SK-N-SH (cell line): ENCODE measurements at regions not wholly inside any gene's neighbourhood (a gene's known extent, or its start where the extent isn't known, plus 50 kb on each side); places are given as distances from the start of the nearest gene placed in this dataset.

Experiments used
- CTCF ChIA-PET: fragments of 300-600, 350-600 bp; formaldehyde crosslinking; extraction: SDS; loops from one replicate; lab custom pipeline; 2021; lab: Yijun Ruan, JAX
- POLR2A ChIA-PET: fragments of 350-600 bp; sonication (Branson Sonifier 250); formaldehyde crosslinking; extraction: SDS; loops from one replicate; lab custom pipeline; 2020; ENCODE audit warnings: antibody characterized with exemption, inconsistent platforms; lab: Yijun Ruan, JAX
- DNase-seq: peaks from one replicate; pipeline ENCODE4 v3.0.0; 2012
- H2AFZ ChIP-seq: fragments of 200-600 bp; sonication (generic); 2 replicates; pipeline ENCODE4 v1.8.1; 2016; ENCODE audit warnings: antibody characterized with exemption, mild to moderate bottlenecking, low read depth
- H3F3A ChIP-seq: fragments of 200-600 bp; sonication (generic); replicated peaks from 2 replicates; pipeline ENCODE3; 2016; ENCODE audit warnings: antibody characterized with exemption, mild to moderate bottlenecking; ENCODE audit not compliant: insufficient read depth
- H3K27ac ChIP-seq, 2 experiments: fragments of 200-500 bp in 1 of 2; fragments of 200-600 bp in 1 of 2; sonication (Bioruptor generic) in 1 of 2; sonication (generic), shearing (Covaris generic) in 1 of 2; 2 replicates each; pipeline versions ENCODE4 v1.5.1 to v1.6.1; 2014 to 2016; ENCODE audit warnings: low read depth in 2 of 2, inconsistent platforms in 1 of 2, low read length in 1 of 2, mild to moderate bottlenecking in 1 of 2, mixed read lengths in 1 of 2
- H3K27me3 ChIP-seq: fragments of 200-600 bp; sonication (generic), shearing (Covaris generic); 2 replicates; pipeline ENCODE4 v1.6.1; 2016; ENCODE audit warnings: mixed run types; ENCODE audit not compliant: insufficient read depth
- H3K36me3 ChIP-seq, 2 experiments: fragments of 200-500 bp in 1 of 2; fragments of 200-600 bp in 1 of 2; sonication (Bioruptor generic) in 1 of 2; sonication (generic) in 1 of 2; replicated peaks in 1 of 2; 2 replicates each; pipeline versions ENCODE3 to v1.5.1; 2014 to 2016; ENCODE audit warnings: low read length in 1 of 2, mild to moderate bottlenecking in 1 of 2; ENCODE audit not compliant: insufficient read depth in 2 of 2, control insufficient read depth in 1 of 2
- H3K4me1 ChIP-seq, 2 experiments: fragments of 200-500 bp in 1 of 2; fragments of 200-600 bp in 1 of 2; sonication (Bioruptor generic) in 1 of 2; sonication (generic), shearing (Covaris generic) in 1 of 2; 2 replicates each; pipeline versions ENCODE4 v1.5.1 to v1.6.1; 2014 to 2016; ENCODE audit warnings: low read depth in 1 of 2, low read length in 1 of 2, mixed run types in 1 of 2; ENCODE audit not compliant: insufficient read depth in 2 of 2, control insufficient read depth in 1 of 2
- H3K4me2 ChIP-seq: fragments of 200-600 bp; sonication (generic), shearing (Covaris generic); 2 replicates; pipeline ENCODE4 v1.6.1; 2017; ENCODE audit warnings: mixed run types
- H3K4me3 ChIP-seq, 2 experiments: fragments of 200-500 bp in 1 of 2; fragments of 200-600 bp in 1 of 2; sonication (Bioruptor generic) in 1 of 2; sonication (generic), shearing (Covaris generic) in 1 of 2; 2 replicates each; pipeline versions ENCODE4 v1.5.1 to v1.8.1; 2014 to 2016; ENCODE audit warnings: low read depth in 2 of 2, inconsistent platforms in 1 of 2, low read length in 1 of 2, mild to moderate bottlenecking in 1 of 2, mixed read lengths in 1 of 2, moderate library complexity in 1 of 2
- H3K79me2 ChIP-seq: fragments of 200-600 bp; sonication (generic); 2 replicates; pipeline ENCODE4 v1.8.1; 2017; ENCODE audit warnings: mild to moderate bottlenecking; ENCODE audit not compliant: insufficient read depth
- H3K9ac ChIP-seq: fragments of 200-600 bp; sonication (generic); 2 replicates; pipeline ENCODE4 v1.6.1; 2017; ENCODE audit warnings: mixed run types
- H3K9me2 ChIP-seq: fragments of 200-600 bp; sonication (generic); 2 replicates; pipeline ENCODE4 v1.6.1; 2017; ENCODE audit warnings: mixed run types
- H3K9me3 ChIP-seq: fragments of 200-600 bp; sonication (generic); 2 replicates; pipeline ENCODE4 v1.6.1; 2017; ENCODE audit warnings: mixed run types, mild to moderate bottlenecking, moderate library complexity
- H4K20me1 ChIP-seq: fragments of 200-600 bp; sonication (generic); 2 replicates; pipeline ENCODE4 v1.6.1; 2017; ENCODE audit warnings: mild to moderate bottlenecking, mixed run types; ENCODE audit not compliant: insufficient read depth
- CHD2 ChIP-seq: fragments of 150-350 bp; IDR thresholded peaks from 2 replicates; pipeline ENCODE4 v1.6.1; 2018; ENCODE audit warnings: low read length; ENCODE audit not compliant: partially characterized antibody
- FOSL2 ChIP-seq: IDR thresholded peaks from 2 replicates; pipeline ENCODE4 v1.4.0; 2012; ENCODE audit warnings: low read depth, mild to moderate bottlenecking, moderate library complexity, borderline replicate concordance
- FOXM1 ChIP-seq: IDR thresholded peaks from 2 replicates; pipeline ENCODE4 v1.4.0; 2012; ENCODE audit warnings: low read depth, mild to moderate bottlenecking
- GABPA ChIP-seq: IDR thresholded peaks from 2 replicates; pipeline ENCODE4 v1.4.0; 2012; ENCODE audit warnings: low read depth, mild to moderate bottlenecking
- GATA2 ChIP-seq: sonication (generic); formaldehyde crosslinking; IDR thresholded peaks from 2 replicates; pipeline ENCODE4 v1.5.0; 2020; ENCODE audit warnings: mild to moderate bottlenecking, missing genetic modification reagents
- MAX ChIP-seq: IDR thresholded peaks from 2 replicates; pipeline ENCODE4 v1.4.0; 2012; ENCODE audit warnings: low read depth
- MXI1 ChIP-seq: IDR thresholded peaks from 2 replicates; pipeline ENCODE4 v1.6.1; 2012; ENCODE audit warnings: mild to moderate bottlenecking, low read depth, low read length, improper control_type of control experiment
- REST ChIP-seq: IDR thresholded peaks from 2 replicates; pipeline ENCODE4 v1.6.1; 2012; ENCODE audit warnings: mild to moderate bottlenecking, low read depth, low read length, moderate library complexity
- SIN3A ChIP-seq: IDR thresholded peaks from 2 replicates; pipeline ENCODE4 v1.6.1; 2012; ENCODE audit warnings: low read depth, mild to moderate bottlenecking, low read length, moderate library complexity, borderline replicate concordance
- TAF1 ChIP-seq: IDR thresholded peaks from 2 replicates; pipeline ENCODE4 v1.6.1; 2012; ENCODE audit warnings: low read depth, mild to moderate bottlenecking, low read length, moderate library complexity, borderline replicate concordance
- TEAD4 ChIP-seq: IDR thresholded peaks from 2 replicates; pipeline ENCODE4 v1.4.0; 2012; ENCODE audit warnings: mild to moderate bottlenecking, borderline replicate concordance; ENCODE audit not compliant: insufficient read depth
- USF1 ChIP-seq: IDR thresholded peaks from 2 replicates; pipeline ENCODE4 v1.4.0; 2012; ENCODE audit warnings: low read depth, borderline replicate concordance
- WGBS: methylation state at CpG from one replicate; pipeline ENCODE4 v1.1.6; 2017; ENCODE audit warnings: low lambda C conversion rate; 5-methylcytosine and 5-hydroxymethylcytosine counted together
- TF ChIP-seq, protein P1 (sequence below): fragments of 200-600 bp; sonication (generic); IDR thresholded peaks from 2 replicates; pipeline ENCODE4 v1.6.1; 2017; ENCODE audit warnings: antibody characterized with exemption, mild to moderate bottlenecking, moderate library complexity
- TF ChIP-seq, protein P2 (sequence below): fragments of 150-350 bp; IDR thresholded peaks from 2 replicates; pipeline ENCODE4 v1.6.1; 2016; ENCODE audit warnings: mild to moderate bottlenecking, low read depth, low read length

DNA sequence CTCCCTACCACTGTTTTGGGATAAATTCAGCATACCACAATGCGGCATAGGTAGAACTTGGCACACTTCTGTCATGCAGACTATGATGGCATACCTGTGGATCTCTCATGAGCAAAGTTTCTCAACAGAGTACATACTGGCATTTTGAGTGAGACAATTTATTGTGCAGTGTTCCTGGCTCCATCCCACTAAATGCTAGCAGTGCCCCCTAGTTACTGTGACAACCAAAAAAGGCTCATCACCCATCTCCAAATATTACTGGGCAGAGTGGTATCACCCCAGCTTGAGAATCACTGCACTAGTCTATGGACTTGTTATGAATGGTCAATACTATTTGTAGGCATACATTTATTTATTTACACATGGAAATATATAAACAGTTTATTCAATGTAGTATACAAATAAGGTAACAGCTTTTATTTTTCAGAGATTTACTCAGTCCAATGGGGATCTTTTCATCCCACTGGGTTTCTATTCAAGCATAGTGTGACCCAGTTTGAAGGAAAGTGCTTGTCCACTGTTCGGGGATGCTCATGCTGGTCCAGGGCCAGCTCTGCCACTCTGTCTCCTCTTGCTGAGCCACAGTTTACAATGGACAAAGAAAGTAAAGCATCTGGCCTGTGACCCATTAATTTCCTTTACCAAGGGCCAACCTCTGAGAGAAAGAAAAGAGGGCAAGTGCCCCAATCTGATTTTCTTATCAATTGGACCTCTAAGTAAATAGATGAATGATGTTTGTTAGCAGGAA is 81.0 kb upstream of the IL2 start:
- Histone ChIP-seq H3K9me2 (no peaks in the 10 kb centered on the region), H3K9me3 (no peaks in the 10 kb centered on the region), H3K4me2 (no peak overlapping the region), H3K36me3 (no peaks in the 10 kb centered on the region), H3K27ac (no peak overlapping the region), H3K4me1 (no peaks in the 10 kb centered on the region), H2AFZ (no peak overlapping the region), H4K20me1 (no peaks in the 10 kb centered on the region), H3K79me2 (no peaks in the 10 kb centered on the region), H3K4me3 (no peak overlapping the region), H3F3A (no peaks in the 10 kb centered on the region), H3K9ac (no peak overlapping the region), H3K27me3 (no peaks in the 10 kb centered on the region)
- no peak for TF ChIP-seq USF1
- no peak for TF ChIP-seq FOXM1
- no peak for TF ChIP-seq GABPA
- no peak for TF ChIP-seq TAF1
- TF ChIP-seq, protein P1, sequence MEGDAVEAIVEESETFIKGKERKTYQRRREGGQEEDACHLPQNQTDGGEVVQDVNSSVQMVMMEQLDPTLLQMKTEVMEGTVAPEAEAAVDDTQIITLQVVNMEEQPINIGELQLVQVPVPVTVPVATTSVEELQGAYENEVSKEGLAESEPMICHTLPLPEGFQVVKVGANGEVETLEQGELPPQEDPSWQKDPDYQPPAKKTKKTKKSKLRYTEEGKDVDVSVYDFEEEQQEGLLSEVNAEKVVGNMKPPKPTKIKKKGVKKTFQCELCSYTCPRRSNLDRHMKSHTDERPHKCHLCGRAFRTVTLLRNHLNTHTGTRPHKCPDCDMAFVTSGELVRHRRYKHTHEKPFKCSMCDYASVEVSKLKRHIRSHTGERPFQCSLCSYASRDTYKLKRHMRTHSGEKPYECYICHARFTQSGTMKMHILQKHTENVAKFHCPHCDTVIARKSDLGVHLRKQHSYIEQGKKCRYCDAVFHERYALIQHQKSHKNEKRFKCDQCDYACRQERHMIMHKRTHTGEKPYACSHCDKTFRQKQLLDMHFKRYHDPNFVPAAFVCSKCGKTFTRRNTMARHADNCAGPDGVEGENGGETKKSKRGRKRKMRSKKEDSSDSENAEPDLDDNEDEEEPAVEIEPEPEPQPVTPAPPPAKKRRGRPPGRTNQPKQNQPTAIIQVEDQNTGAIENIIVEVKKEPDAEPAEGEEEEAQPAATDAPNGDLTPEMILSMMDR, result no peak
- no peak for TF ChIP-seq TEAD4
- no peak for TF ChIP-seq MAX
- TF ChIP-seq CHD2, result no peak
- no peak for TF ChIP-seq REST
- TF ChIP-seq, protein P2, sequence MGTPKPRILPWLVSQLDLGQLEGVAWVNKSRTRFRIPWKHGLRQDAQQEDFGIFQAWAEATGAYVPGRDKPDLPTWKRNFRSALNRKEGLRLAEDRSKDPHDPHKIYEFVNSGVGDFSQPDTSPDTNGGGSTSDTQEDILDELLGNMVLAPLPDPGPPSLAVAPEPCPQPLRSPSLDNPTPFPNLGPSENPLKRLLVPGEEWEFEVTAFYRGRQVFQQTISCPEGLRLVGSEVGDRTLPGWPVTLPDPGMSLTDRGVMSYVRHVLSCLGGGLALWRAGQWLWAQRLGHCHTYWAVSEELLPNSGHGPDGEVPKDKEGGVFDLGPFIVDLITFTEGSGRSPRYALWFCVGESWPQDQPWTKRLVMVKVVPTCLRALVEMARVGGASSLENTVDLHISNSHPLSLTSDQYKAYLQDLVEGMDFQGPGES, result no peak
- no peak for TF ChIP-seq SIN3A
- no peak for TF ChIP-seq MXI1
- no peak for TF ChIP-seq GATA2 (CRISPR knock-in tag)
- no peak for TF ChIP-seq FOSL2
- 12% methylated on average over 2 of the region's 2 CpGs for WGBS
- no peak for DNase-seq
- CTCF ChIA-PET, result interaction anchor here (1.3 kb wide), 1 partner anchor 40 kb away, joined by 4 read pairs; no protein-coding TSS in a partner anchor
- POLR2A ChIA-PET, result no interaction called here
